Midbrain (tissue), 1 donor: ENCODE measurements at regions not wholly inside any gene's neighbourhood (a gene's known extent, or its start where the extent isn't known, plus 50 kb on each side); places are given as distances from the start of the nearest gene placed in this dataset.
"Not testable (repeated sequence)": the region's sequence is repeated elsewhere in the genome, so short reads cannot be mapped to it uniquely, and the experiment has no call there.

ENCODE experiments used
- DNase-seq: peaks from one replicate; lab custom pipeline; 2025; lab: John Stamatoyannopoulos, UW

DNA sequence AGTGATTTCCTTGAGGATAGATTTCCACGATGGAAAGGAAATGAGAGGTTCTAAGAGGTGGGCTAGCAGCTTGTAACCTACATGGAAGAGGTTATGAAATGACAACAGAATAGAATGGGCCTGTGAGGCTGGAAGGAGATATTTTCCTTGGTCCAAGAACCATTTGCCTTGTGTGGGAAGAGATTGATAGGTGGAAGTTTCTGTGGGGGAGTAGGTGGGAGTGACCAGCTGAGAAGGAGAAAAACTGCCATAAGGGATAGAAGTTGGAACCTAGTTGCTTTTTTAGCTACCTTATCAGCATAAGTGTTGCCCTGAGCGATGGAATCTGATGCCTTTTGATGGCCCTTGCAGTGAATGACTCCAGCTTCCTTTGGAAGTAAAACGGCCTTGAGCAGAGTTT is 60.4 kb upstream of the NAA35 start:
- not testable (repeated sequence) for DNase-seq

DNA sequence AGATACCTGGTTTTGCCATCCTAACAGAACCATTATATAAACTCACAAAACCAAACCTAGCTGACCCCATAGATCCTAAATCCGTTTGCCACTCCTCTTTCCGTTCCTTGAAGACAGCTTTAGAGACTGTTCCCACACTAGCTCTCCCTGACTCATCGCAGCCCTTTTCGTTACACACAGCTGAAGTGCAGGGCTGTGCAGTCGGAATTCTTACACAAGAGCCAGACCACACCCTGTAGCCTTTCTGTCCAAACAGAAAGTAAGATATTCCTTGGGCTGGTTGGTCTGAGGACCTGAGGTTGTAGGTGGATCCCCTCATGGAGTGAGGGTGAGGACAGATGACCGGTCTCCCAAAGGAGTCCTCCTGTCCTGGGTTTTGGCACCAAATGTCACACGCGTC is 56.7 kb upstream of the NAA35 start:
- no peak for DNase-seq

DNA sequence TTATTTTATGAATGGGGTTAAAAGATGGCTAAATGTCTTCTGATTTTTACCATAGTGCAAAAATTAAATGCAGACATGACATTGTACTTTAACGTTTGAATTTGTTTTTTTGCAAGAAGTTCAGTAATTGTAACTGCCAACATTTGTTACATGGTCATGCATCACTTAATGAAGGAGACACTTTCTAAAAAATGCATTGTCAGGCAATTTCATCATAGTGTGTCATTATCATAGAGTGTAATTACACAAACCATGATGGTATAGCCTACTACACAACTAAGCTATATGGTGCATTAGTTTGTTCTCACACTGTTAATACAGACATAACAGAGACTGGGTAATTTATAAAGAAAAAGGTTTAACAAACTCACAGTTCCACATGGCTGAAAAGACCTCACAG is 50.0 kb upstream of the NAA35 start:
- no peak for DNase-seq
